ENCODE measurements at regions not wholly inside any gene's neighbourhood (a gene's known extent, or its start where the extent isn't known, plus 50 kb on each side); places are given as distances from the start of the nearest gene placed in this dataset.

DNA sequence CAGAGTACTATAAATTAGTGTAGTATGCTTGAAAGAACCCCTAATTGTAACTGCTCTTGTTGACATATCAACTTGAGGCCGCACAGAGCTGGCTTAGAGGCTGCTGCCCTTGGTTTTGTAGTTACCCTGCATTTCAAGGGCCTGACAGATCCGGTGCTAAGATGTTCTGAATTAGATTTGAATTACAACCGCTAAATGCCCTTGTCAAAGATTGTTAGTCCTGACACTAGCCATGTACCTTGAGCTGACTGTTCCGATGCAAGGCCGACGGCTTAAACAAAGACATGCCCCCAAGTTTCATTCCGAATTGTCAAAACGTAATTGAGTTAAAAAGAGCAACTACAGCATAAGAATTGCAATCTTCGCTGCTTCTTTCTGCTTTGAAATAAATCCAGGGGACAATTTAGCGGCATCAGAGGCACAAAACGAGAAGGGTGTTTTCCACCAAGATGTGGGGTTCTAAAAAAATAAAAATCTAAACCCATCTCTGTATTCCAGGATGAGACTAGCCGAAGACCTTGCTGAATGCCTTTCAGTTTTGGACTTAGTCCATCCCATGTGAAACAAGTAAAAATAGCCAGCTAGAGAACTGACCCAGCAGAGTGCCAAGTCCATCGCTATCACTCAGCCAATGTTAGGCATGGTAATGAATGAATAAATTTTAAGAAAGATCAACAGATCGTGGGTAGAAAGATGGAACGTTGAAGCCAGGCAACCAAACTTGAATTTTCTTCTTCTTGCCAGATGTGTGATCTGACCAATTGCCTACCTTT, 148.7 kb downstream of the DICER1 start:
- intact Hi-C loops (cut with micrococcal nuclease; ENCODE audit: unreplicated experiment), result no loop called here
- ChIA-PET POLR2A (no interaction called here), CTCF (ENCODE audit: unreplicated experiment) (no interaction called here)
- Histone ChIP-seq H2AFZ (ENCODE audit: low read length) (no peak overlapping the region), H4K20me1 (ENCODE audit: insufficient read depth, low read length) (no peaks in the 10 kb centered on the region), H3K79me2 (ENCODE audit: insufficient read depth, low read depth, low read length) (no peaks in the 10 kb centered on the region), H3K36me3 (ENCODE audit: insufficient read depth, low read length) (no peaks in the 10 kb centered on the region), H3K4me1 (ENCODE audit: insufficient read depth, low read length, poor library complexity, severe bottlenecking) (no peaks in the 10 kb centered on the region), H3K9me2 (ENCODE audit: insufficient read depth, low read length) (no peaks in the 10 kb centered on the region), H3K9me3 (ENCODE audit: low read length) (no peaks in the 10 kb centered on the region), H3K4me3 (ENCODE audit: low read depth, low read length, poor library complexity, severe bottlenecking) (no peak overlapping the region), H3K4me2 (ENCODE audit: low read length) (no peak overlapping the region), H3K27ac (ENCODE audit: low read depth, low read length, poor library complexity, severe bottlenecking) (no peak overlapping the region)
- no peak for DNase-seq (ENCODE audit: low spot score)
- BruUV-seq (replicated peaks), result no TSS peak
- no peak for TF ChIP-seq EZH2phosphoT487 (IDR thresholded peaks at IDR 0.05; ENCODE audit: borderline replicate concordance, low read depth, low read length)
- TF ChIP-seq, protein P1, sequence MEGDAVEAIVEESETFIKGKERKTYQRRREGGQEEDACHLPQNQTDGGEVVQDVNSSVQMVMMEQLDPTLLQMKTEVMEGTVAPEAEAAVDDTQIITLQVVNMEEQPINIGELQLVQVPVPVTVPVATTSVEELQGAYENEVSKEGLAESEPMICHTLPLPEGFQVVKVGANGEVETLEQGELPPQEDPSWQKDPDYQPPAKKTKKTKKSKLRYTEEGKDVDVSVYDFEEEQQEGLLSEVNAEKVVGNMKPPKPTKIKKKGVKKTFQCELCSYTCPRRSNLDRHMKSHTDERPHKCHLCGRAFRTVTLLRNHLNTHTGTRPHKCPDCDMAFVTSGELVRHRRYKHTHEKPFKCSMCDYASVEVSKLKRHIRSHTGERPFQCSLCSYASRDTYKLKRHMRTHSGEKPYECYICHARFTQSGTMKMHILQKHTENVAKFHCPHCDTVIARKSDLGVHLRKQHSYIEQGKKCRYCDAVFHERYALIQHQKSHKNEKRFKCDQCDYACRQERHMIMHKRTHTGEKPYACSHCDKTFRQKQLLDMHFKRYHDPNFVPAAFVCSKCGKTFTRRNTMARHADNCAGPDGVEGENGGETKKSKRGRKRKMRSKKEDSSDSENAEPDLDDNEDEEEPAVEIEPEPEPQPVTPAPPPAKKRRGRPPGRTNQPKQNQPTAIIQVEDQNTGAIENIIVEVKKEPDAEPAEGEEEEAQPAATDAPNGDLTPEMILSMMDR (conservative IDR thresholded peaks at IDR 0.05; ENCODE audit: low read length), result no peak

DNA sequence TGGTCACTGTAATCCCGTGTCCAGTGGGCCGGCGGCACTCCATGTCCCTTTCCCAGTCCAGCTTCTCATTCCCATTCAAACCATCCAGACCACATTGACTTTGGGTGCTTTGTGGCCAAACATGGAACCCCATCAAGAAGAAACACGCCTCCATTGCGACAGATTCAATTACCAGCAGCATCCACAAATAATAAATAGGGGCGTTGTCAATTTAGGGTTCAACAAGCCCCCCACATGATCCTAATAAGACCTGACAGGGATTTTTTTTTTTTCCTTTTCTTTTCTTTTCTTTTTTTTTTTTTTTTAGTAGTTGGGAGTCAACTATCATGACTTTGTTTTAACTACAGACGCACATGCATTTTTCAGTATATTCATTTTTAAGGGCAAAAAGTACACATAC, 149.4 kb downstream of the DICER1 start:
- no TSS peak for BruUV-seq (replicated peaks)
- POLR2A ChIA-PET, result no interaction called here
- intact Hi-C loops (cut with micrococcal nuclease; ENCODE audit: unreplicated experiment), result no loop called here
- Histone ChIP-seq H3K9me2 (ENCODE audit: insufficient read depth, low read length) (no peaks in the 10 kb centered on the region), H3K79me2 (ENCODE audit: insufficient read depth, low read depth, low read length) (no peaks in the 10 kb centered on the region), H3K4me2 (ENCODE audit: low read length) (no peak overlapping the region), H3K9me3 (ENCODE audit: low read length) (no peaks in the 10 kb centered on the region), H2AFZ (ENCODE audit: low read length) (no peak overlapping the region), H3K4me3 (ENCODE audit: low read depth, low read length, poor library complexity, severe bottlenecking) (no peak overlapping the region), H3K36me3 (ENCODE audit: insufficient read depth, low read length) (no peaks in the 10 kb centered on the region), H4K20me1 (ENCODE audit: insufficient read depth, low read length) (no peaks in the 10 kb centered on the region), H3K4me1 (ENCODE audit: insufficient read depth, low read length, poor library complexity, severe bottlenecking) (no peaks in the 10 kb centered on the region), H3K27ac (ENCODE audit: low read depth, low read length, poor library complexity, severe bottlenecking) (no peak overlapping the region)
- CTCF ChIA-PET (ENCODE audit: unreplicated experiment), result no interaction called here
- DNase-seq (ENCODE audit: low spot score), result no peak
- TF ChIP-seq EZH2phosphoT487 (IDR thresholded peaks at IDR 0.05; ENCODE audit: borderline replicate concordance, low read depth, low read length), result no peak
- TF ChIP-seq, protein P1 (conservative IDR thresholded peaks at IDR 0.05; ENCODE audit: low read length), result no peak

DNA sequence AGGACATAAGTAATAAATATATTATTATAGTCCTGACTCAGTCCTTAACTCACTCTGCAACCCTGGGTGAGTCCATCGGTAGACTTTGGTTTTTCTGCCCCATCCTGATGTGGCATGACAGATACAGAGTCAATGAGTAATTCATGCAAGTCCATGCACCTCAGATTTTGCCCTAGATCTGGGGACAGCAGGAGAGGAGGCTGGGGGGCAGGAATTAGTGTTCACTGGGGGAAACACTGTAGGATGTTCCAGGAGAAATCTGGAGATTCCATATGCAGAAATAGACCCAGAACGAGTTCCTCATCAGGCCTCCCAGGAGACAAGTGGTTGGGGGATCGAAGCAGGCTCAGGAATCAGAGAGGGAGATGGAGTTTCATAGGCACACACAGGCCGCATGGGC, 150.8 kb downstream of the DICER1 start:
- Histone ChIP-seq H3K4me3 (ENCODE audit: low read depth, low read length, poor library complexity, severe bottlenecking) (no peak overlapping the region), H3K79me2 (ENCODE audit: insufficient read depth, low read depth, low read length) (no peaks in the 10 kb centered on the region), H3K4me1 (ENCODE audit: insufficient read depth, low read length, poor library complexity, severe bottlenecking) (no peaks in the 10 kb centered on the region), H3K9me3 (ENCODE audit: low read length) (no peaks in the 10 kb centered on the region), H3K9me2 (ENCODE audit: insufficient read depth, low read length) (no peaks in the 10 kb centered on the region), H4K20me1 (ENCODE audit: insufficient read depth, low read length) (no peaks in the 10 kb centered on the region), H3K36me3 (ENCODE audit: insufficient read depth, low read length) (no peaks in the 10 kb centered on the region), H3K27ac (ENCODE audit: low read depth, low read length, poor library complexity, severe bottlenecking) (no peak overlapping the region), H2AFZ (ENCODE audit: low read length) (no peak overlapping the region), H3K4me2 (ENCODE audit: low read length) (no peak overlapping the region)
- CTCF ChIA-PET (ENCODE audit: unreplicated experiment), result interaction anchor here (0.8 kb wide), 1 partner anchor 8 kb away, joined by 3 read pairs; no protein-coding TSS in a partner anchor
- intact Hi-C loops (cut with micrococcal nuclease; ENCODE audit: unreplicated experiment), result no loop called here
- no TSS peak for BruUV-seq (replicated peaks)
- POLR2A ChIA-PET, result no interaction called here
- TF ChIP-seq EZH2phosphoT487 (IDR thresholded peaks at IDR 0.05; ENCODE audit: borderline replicate concordance, low read depth, low read length), result no peak
- TF ChIP-seq, protein P1 (conservative IDR thresholded peaks at IDR 0.05; ENCODE audit: low read length), result no peak
- DNase-seq (ENCODE audit: low spot score), result no peak

Measured in OCI-LY7 (cell line).